Panc1 (cell line): ENCODE measurements at regions not wholly inside any gene's neighbourhood (a gene's known extent, or its start where the extent isn't known, plus 50 kb on each side); places are given as distances from the start of the nearest gene placed in this dataset.

Experiments
- ATAC-seq: fragments of 200-7000 bp; cut with Tn5 transposase; 2 replicates; pipeline ENCODE4 v1.9.1; 2020; ENCODE audit warnings: mild to moderate bottlenecking, moderate library complexity
- BruUV-seq: library from RNA; stranded (reverse); fragments of 400-500 nt; replicated peaks from 2 replicates; lab custom pipeline; 2021; lab: Mats Ljungman, UMichigan
- CTCF ChIA-PET: fragments of 300-600 bp; sonication (Branson Sonifier 250); formaldehyde crosslinking; loops from one replicate; lab custom pipeline; 2022; ENCODE audit warnings: antibody characterized with exemption; lab: Charles Lee
- POLR2A ChIA-PET: fragments of 300-600 bp; sonication (Branson Sonifier 250); formaldehyde crosslinking; loops from one replicate; lab custom pipeline; 2022; ENCODE audit warnings: antibody characterized with exemption; lab: Charles Lee
- DNase-seq: peaks from one replicate; pipeline ENCODE4 v3.0.0-alpha.2; 2010; ENCODE audit warnings: low read depth, low spot score
- H3K27ac ChIP-seq: 2 replicates; pipeline ENCODE4 v1.5.1; 2011; ENCODE audit warnings: mild to moderate bottlenecking, low read length, inconsistent platforms
- H3K27me3 ChIP-seq: fragments of 200-500 bp; sonication (Bioruptor generic); 2 replicates; pipeline ENCODE4 v1.6.0; 2014; ENCODE audit warnings: low read length, inconsistent platforms; ENCODE audit not compliant: control insufficient read depth, insufficient read depth
- H3K36me3 ChIP-seq: fragments of 200-500 bp; sonication (Bioruptor generic); 2 replicates; pipeline ENCODE4 v1.5.1; 2014; ENCODE audit warnings: inconsistent platforms, mild to moderate bottlenecking, low read length, moderate library complexity; ENCODE audit not compliant: control insufficient read depth, insufficient read depth
- H3K4me1 ChIP-seq: 2 replicates; pipeline ENCODE4 v1.5.1; 2011; ENCODE audit warnings: inconsistent platforms, mild to moderate bottlenecking, low read length, moderate library complexity; ENCODE audit not compliant: control insufficient read depth, insufficient read depth
- H3K4me3 ChIP-seq, 2 experiments: 2 replicates each; pipeline ENCODE4 v1.5.1; 2011 to 2012; ENCODE audit warnings: low read depth in 2 of 2, low read length in 2 of 2, mild to moderate bottlenecking in 2 of 2, inconsistent platforms in 1 of 2, moderate library complexity in 1 of 2
- H3K9me3 ChIP-seq: fragments of 200-500 bp; sonication (Bioruptor generic); 2 replicates; pipeline ENCODE4 v1.5.1; 2014; ENCODE audit warnings: low read depth, mild to moderate bottlenecking, inconsistent platforms, low read length, moderate library complexity; ENCODE audit not compliant: control insufficient read depth, insufficient read depth
- POLR2AphosphoS5 ChIP-seq: IDR thresholded peaks from 2 replicates; pipeline ENCODE4 v1.6.1; 2012; ENCODE audit warnings: mild to moderate bottlenecking, low read depth, low read length, moderate library complexity
- REST ChIP-seq, 2 experiments: IDR thresholded peaks; 2 replicates each; pipeline ENCODE4 v1.6.1; 2011 to 2012; ENCODE audit warnings: low read depth in 2 of 2, control low read depth in 1 of 2, low read length in 1 of 2, mild to moderate bottlenecking in 1 of 2, moderate library complexity in 1 of 2; ENCODE audit not compliant: insufficient read depth in 1 of 2
- SIN3A ChIP-seq: IDR thresholded peaks from 2 replicates; pipeline ENCODE4 v1.6.1; 2012; ENCODE audit warnings: low read depth, mild to moderate bottlenecking, low read length, moderate library complexity, borderline replicate concordance; ENCODE audit not compliant: insufficient read depth
- TCF7L2 ChIP-seq: IDR thresholded peaks from 2 replicates; pipeline ENCODE4 v1.6.1; 2011; ENCODE audit warnings: mild to moderate bottlenecking, low read depth, low read length, inconsistent platforms
- in situ Hi-C: cut with HindIII; loops from 2 replicates; pipeline ENCODE4 v1.10.0; 2016; ENCODE audit warnings: low sequenced_read_pairs, low pct_unique_long_range_greater_than_20kb
- intact Hi-C: fragments of 100-400 bp; cut with micrococcal nuclease; formaldehyde crosslinking; loops from one replicate; pipeline ENCODE4 v1.10.0; 2022; ENCODE audit not compliant: unreplicated experiment
- TF ChIP-seq, protein P1 (sequence below): fragments of 450-650 bp; IDR thresholded peaks from 2 replicates; pipeline ENCODE4 v1.5.1; 2017; ENCODE audit warnings: mild to moderate bottlenecking

DNA sequence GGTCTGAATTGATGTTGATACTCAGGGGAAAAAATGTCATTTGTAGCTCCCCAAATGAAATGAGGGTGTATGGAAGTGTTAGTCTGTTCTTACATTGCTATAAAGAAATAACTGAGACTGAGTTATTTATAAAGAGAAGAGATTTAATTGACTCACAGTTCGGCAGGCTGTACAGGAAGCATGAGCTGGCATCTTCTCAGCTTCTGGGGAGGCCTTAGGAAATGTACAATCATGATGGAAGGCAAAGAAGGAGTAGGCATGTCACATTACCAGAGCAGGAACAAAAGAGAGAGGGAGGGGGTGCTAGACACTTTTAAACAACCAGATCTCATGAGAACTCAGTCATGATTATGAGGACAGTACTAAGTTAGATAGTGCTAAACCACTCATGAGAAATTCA is 1199.9 kb upstream of the DIAPH2 start:
- Histone ChIP-seq H3K27ac (no peak overlapping the region), H3K9me3 (no peaks in the 10 kb centered on the region), H3K36me3 (no peaks in the 10 kb centered on the region), H3K27me3 (no peaks in the 10 kb centered on the region), H3K4me3 (no peak overlapping the region), H3K4me1 (no peaks in the 10 kb centered on the region)
- in situ Hi-C loops (no loop called here), intact Hi-C loops (no loop called here)
- CTCF ChIA-PET: no interaction called here
- TF ChIP-seq SIN3A (no peak), TCF7L2 (no peak), REST (IDR thresholded peaks at IDR 0.05; ENCODE audit: insufficient read depth in 1 of 2, low read depth in 2 of 2, low read length in 1 of 2) (no peak), POLR2AphosphoS5 (no peak)
- TF ChIP-seq, protein P1, sequence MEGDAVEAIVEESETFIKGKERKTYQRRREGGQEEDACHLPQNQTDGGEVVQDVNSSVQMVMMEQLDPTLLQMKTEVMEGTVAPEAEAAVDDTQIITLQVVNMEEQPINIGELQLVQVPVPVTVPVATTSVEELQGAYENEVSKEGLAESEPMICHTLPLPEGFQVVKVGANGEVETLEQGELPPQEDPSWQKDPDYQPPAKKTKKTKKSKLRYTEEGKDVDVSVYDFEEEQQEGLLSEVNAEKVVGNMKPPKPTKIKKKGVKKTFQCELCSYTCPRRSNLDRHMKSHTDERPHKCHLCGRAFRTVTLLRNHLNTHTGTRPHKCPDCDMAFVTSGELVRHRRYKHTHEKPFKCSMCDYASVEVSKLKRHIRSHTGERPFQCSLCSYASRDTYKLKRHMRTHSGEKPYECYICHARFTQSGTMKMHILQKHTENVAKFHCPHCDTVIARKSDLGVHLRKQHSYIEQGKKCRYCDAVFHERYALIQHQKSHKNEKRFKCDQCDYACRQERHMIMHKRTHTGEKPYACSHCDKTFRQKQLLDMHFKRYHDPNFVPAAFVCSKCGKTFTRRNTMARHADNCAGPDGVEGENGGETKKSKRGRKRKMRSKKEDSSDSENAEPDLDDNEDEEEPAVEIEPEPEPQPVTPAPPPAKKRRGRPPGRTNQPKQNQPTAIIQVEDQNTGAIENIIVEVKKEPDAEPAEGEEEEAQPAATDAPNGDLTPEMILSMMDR: no peak
- POLR2A ChIA-PET: no interaction called here
- ATAC-seq (no peak), DNase-seq (no peak)
- no TSS peak for BruUV-seq

DNA sequence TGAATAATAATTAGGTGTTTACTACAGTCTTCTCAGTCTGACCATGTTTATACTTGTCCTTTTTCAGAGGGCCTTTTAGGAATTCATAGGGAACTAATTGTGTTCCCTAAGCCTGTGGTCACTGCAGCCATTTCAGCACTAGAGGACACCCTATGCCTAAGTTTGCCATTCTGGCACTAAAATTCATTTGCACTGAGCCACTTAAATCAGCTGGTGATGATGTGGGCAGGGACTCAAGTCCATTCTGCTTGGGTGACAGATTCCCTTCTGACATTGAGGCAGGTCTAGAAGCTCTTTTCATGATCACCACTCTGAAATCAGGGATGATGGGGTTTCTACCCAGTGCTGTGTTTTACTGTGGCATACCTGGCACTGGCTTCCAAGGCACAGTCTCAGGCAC is 1178.9 kb upstream of the DIAPH2 start:
- H3K4me1 ChIP-seq: no peaks in the 10 kb centered on the region
- H3K4me3 ChIP-seq: no peak overlapping the region
- DNase-seq (no peak), ATAC-seq (no peak)
- H3K36me3 ChIP-seq: no peaks in the 10 kb centered on the region
- ChIA-PET POLR2A (no interaction called here), CTCF (no interaction called here)
- no peaks in the 10 kb centered on the region for H3K27me3 ChIP-seq
- BruUV-seq: no TSS peak
- intact Hi-C loops: no loop called here
- no peaks in the 10 kb centered on the region for H3K9me3 ChIP-seq
- in situ Hi-C loops: no loop called here
- no peak for TF ChIP-seq SIN3A
- TF ChIP-seq, protein P1: no peak
- no peak for TF ChIP-seq POLR2AphosphoS5
- no peak for TF ChIP-seq TCF7L2
- TF ChIP-seq REST (IDR thresholded peaks at IDR 0.05; ENCODE audit: insufficient read depth in 1 of 2, low read depth in 2 of 2, low read length in 1 of 2): no peak
- H3K27ac ChIP-seq: no peak overlapping the region
